ENCODE measurements at regions not wholly inside any gene's neighbourhood (a gene's known extent, or its start where the extent isn't known, plus 50 kb on each side); places are given as distances from the start of the nearest gene placed in this dataset.

DNA sequence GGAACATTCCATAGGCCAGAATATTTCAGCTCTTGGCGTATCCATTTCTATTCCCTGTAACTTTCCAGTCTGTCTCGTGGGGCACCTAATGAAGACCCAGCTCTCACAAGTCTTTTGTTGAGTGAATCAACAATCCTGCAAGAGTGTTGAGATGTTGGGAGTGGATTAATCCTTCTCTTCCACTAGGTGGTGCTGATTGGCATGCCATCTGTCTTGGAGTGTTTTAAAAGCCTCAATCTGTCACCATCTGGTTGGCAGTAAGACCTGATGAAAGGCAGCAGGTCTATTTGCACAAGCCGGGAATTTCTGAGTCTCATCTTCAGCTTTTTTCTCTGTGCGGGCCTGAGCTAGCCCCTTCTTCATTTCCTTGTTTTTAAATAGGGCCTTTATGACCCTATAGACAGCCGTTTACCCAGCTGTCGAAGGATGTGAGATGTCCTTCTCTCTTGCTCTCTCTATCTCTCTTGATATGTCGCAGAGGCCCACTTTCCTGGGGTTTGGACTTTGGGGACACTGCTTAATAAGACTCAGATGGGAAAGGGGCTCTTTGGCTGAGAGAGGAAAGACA is 180.5 kb downstream of the ZNF365 start:
- no peak for DNase-seq

DNA sequence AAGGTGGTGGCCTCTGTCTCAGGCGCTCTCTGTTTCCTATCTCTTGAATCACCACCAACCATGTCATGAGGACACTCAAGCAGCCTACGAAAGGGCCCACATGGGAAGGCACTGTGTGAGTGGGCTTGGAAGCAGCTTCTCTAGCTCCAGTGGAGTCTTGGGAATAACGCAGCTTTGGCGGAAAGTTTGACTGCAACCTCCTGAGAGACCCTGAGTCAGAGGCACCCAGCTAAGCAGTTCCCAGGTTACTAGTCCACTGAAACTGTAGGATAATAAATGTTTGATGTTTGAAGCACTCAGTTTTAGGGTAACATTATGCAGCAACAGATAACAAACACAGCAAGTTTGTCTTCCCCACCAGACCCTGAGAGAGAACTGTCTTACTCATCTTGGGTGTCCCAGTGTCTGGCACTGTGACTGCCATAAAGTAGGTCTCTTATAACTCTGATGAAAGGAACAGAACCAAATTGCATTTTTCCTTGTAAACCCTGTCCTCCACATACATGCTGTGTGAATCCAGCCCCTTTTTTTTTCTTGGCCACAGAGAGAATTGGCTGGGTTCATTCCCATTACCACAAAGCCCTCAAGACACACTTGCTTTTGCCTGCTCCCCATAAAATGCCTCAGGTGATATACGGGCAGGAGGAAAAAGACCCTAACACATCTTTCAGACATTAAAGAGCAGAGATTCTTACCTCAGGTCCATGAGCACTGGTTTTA is 185.5 kb downstream of the ZNF365 start:
- no peak for DNase-seq

DNA sequence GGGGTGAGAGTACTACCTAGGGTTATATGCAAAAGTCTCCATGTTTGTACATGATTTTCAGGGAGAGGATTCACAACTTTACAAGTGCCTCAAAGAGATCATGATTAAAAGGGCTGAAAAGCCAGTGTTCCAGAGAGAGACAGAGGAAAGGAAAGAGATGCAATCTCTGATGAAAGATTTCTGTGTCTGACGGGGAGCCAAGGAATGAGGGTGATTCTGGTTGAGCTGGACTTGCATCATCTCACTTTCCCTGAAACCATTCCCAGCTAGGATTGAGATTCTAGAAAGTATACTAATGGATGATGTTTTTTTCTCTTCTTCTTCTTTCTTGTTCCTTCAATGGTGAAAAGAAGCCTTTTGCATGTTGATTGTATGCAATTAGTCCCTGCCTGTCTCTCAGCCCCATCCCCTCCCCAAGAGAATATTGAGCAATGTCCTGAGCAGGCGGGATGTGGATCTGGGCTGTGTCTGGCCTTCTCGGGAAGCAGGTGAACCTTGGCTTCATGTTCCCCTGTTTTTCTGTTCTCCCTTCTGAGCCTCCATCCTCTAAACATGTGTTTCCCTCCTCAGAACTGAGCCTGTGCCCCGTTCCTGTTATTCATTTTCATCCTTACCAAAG is 186.1 kb downstream of the ZNF365 start:
- no peak for DNase-seq

DNA sequence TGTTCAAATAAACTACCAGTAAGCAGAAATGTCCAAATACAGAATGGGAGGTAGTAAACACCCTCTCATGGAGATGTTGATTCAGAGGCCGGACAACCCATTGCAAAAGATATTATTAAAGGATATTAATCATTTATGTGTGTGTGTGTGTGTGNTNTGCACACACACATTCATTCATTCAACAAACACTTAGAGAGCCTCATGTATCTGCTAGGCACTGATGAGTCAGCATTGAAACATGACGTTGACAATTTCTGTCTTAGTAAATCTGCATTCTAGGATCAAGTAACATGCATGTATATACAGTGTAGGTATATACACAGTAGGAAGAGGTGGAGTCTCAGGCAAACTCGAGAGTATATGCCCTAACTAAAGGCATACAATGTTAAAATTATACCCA is 187.0 kb downstream of the ZNF365 start:
- no peak for DNase-seq

DNA sequence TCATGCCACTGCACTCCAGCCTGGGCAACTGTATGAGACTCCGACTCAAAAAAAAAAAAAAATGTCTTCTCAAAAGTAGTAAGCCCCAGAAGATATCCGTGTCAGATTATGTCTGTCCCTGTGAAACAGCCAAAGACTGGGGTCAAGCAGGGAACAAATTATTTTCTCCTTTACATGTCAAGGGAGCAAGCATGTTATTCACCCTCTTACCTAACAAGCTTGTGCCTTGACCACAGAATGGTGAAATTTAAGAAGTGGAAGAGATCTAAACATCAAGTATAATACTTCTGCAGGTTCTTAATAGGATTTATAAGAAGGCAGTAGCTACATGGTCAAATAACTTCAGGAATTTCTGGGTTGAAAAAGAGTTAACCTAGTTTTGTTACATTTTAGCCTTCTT is 187.9 kb downstream of the ZNF365 start:
- no peak for DNase-seq

DNA sequence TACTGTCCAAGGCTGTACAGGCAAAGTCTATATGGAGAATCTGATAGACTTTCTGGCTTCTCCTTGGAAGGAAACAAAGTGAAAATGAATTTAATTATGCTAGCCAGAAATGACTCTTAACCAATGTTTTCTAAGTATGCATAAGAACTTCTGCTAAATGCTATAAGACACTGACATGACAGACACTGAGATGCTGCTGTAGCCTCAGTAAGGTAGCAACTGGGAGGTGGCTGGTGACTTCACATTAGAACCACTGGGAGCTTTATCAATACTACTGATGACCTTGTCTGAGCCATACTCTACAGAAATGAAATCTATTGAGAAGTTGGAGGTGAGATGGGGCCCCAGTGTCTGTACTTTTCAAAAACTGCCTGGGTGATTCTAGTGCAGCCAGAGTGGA is 188.6 kb downstream of the ZNF365 start:
- DNase-seq, result no peak

DNA sequence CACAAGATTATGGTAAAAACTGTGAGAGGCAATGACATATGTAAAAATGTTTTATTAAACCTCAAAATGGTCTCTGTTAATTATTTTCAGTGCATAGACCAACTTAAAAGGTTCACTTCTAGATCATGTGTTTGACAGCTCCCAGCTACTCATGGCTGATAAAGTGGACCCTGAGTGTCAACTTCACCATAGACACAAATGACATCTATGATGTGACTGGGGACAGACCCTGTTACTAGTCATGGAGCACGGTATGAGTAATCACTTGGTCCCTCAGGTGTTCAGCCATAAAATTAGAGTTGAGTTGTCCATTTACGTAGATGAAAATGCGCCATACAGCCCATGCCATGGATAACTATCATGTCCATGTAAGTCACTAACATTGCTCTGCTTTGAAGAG is 199.8 kb downstream of the ZNF365 start:
- no peak for DNase-seq

DNA sequence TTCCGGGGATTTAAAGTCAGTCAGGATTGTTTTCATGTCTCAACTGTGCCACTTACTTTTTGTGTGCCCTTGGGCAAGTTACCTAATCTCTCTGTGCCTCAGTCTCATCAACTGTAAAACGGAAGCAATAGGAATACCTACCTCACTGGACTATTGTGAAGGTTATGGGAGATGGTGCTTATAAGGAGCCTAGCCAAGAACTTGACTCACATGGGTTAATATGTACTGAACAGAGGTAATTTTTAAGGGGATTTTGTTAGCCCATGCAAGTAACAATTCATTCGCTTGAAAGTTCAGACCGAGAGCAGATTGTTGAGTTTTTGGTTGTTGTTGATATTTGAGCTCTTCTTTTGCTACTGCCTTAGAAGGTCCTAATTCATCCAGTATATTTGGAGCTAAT is 202.9 kb downstream of the ZNF365 start:
- DNase-seq, result no peak

DNA sequence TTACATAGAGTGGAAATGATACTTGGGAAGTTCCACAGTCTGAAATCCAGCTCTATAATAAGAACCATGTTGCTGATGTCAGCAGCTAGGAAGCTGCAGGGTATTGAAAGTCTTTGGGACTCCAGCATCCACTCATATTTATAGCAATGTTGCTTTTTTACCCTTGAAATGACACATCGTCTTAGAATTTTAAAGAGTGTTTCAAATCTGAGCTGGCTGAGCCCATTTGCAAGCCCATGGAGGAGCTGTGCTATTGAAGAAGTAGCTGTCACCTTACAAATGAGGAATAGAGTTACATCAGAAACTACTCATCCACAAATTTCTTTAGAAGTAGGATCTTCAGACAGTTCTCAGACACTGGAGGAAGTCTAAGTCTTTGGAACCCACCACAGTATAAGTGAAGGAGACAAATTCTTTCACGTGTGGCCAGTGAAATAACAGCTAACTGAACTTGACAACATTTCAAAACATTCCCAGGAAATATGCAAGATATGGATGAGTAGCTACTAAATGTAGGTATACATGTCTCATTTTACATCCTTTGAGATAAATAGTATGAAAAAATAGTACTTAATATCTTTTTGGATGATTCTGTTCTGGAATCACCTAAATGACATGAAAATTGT is 203.6 kb downstream of the ZNF365 start:
- no peak for DNase-seq

DNA sequence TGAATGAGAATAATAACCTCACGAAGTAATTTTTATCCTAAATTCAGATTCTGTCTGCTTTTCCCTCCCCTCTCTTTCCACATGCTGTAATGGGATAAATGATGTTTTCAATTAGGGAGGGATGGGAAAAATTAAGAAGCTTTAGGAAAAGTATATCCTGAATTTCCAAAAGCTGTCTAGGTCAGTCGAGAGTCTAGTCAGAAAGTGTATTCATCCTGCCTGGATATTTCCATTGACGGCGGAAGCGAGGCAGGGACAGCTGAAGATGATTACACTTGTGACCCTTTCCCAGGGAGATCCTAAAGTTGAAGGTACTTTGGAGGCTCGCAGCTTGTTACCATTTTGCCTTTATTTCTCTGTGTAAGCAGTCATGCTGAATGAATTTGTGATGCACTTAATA is 204.1 kb downstream of the ZNF365 start:
- DNase-seq, result no peak

DNA sequence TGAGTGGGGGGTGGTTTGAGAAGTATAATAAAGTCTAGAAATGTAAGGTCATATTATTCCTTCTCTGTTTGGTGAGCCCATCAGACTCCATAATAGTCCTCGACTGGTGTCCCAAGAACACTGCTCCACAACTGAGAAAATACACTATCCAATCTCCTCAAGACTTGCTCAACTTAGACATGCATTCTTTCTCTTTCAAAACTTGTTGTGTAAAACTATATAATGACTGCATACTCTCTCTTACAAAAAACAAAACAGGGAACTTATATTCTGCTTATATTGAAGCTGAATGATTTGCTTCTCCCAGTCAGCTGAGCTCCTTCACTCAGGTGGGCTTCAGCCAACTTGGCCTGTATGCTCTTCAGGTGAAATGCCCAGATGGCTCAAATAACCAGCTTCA is 204.7 kb downstream of the ZNF365 start:
- DNase-seq, result no peak

DNA sequence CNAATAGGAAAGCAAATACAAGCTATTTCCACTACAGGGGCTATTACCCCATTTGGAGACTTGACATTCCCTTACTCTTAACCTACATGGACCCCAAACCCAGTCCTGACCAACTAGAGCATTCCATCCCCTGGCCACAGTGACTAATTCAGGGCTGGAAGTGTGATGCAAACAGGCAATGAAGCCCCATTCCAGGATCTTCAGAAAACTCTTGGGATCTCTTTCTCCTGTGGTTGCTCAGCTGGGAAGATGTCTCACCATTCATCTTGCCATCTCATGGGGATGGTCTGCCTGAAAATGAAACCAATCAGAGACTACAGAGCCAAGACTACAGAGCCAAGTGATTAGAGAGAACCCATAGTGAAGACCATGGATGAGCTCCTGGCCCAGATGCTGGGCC is 206.2 kb downstream of the ZNF365 start:
- DNase-seq, result no peak

DNA sequence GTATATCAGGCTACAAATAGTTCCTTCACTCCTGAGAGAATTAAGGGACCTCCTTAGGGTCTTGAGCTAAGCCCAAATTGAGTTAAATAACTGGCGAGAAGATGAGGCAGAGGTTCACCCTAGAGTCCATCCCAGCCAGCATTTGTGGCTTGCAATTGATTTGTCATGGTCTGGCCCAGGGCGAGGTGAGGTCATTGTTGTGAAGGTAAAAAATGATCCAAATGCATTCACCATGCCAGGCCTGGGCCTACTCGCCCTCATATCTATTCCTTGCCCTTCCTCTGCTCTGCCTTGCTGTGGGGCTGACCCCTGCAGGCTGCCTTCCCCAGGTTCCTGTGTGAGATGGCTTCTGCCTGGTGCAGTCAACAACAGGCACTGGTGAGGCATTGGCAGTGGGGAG is 207.2 kb downstream of the ZNF365 start:
- no peak for DNase-seq

DNA sequence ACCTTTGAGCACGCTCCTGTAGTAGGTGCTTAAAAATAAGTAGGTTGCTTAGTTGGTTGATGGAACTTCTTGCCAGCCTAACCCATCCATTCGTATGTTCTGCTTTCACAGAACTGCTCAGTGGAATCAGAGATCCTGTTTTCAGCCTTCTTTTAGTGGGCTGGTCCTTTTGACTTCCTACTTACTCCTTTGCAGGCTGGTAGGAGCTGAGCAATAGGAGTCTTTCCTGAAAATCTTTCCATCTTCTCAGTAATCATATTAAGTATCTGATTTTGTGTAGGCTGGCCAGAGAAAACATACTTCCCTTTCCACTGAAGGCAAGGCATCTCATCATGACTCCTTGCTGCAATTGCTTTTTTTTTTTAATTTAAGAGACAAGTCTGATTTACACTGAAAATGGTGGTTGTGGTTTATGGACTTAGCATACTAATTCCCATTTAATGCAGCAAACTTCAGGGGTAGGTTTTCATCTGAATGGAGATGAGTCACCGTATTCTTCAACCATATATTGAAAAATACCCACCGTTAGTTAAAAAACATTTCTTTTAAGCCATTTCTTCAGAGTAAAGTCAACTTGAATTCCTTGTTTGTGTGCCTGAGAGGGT is 208.0 kb downstream of the ZNF365 start:
- no peak for DNase-seq

DNA sequence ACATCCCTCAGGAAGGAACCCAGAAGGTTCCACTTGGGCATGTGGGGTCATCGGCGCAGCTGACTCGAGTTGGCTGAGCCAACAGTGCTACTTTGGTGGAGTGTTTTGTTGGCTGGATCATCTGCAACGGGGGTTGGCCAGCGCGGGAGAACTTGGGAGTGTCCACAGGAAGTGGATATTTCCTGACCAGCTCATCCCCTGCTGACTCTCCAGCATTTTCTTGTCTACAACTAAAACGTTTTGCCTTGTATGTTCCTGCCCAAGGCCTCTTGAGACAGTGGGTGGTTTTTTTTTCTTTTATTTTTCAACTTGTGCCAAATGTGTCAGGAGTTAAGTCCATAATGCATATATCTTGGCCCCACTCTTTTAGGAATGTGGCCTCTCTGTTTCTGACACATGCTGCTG is 208.6 kb downstream of the ZNF365 start:
- DNase-seq, result no peak

DNA sequence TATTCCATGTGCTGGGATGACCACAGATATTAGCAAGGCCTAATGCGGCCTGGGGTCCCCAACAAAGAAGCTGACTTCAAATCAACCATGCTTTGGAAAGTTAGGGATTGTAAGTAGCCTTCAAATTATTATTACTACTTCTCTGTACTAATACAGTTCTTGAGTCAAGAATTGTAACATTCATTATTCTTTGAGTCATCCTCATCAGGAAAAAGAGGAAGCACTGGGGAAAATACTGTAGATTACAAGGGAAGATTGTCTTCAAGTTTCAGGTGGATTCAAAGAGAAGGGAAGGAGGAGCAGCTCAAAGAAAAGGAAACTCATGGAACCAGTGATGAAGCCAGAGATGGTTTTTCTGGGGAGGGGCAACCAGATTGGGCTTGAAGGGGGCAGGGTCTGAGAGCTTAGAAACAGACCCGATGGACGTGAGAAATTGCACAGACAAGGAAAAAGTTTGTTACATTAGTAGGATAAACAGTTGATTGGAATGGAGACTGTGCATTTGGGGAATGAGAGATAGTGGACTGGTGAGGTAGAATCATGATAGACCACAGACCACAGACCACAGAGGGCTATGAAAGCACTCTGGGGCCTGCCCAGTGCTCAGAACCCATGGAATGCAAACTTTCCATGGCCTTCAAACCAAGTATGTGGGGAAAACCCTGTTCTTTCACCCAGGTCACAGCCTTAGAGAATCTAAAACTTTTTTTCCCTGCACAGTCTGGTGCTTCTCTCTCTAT is 209.9 kb downstream of the ZNF365 start:
- DNase-seq, result no peak

DNA sequence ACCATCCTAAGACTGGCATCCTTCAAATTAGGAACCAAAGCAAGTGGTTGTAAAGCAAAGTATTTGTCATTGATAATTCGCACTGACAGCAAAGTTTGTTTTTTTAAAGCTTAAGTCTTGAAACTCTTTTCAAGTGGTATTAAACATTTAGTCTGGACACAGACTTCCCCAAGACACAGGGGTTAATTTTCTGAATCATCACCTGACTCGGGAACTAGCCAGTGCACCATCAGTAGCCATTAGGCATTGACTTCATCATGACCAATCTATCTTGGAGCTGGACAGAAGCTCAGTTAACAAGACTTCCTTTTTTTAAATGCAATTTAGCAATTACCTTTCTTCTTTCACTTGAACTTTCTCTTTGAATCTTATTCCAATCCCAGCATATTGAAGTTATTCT is 210.6 kb downstream of the ZNF365 start:
- DNase-seq, result no peak

DNA sequence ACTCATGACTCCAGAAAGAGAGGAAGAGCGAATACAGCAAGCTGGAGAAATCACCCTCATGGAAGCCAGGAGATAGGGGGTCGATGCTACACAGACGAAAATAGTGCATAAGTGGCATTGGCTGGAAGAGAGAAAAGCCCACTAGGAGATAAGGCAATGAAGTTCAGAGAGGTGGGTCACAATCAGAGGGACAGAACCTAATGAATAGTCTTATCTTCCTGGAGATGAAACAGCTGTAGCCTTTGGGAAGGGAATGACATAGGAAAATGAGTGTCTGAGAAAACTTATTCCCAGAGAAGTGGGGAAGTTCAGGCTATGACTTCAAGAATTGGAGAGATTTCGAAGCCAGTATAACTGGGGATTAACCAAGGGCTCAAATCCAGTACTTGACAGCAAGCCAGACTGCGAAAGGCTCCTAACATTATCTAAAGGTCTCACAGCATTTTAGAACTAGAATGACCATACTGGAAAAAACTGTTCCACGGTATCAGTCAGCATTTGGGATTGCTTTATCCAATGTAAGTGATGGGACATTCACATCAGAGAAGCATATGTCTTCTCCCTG is 211.1 kb downstream of the ZNF365 start:
- no peak for DNase-seq

DNA sequence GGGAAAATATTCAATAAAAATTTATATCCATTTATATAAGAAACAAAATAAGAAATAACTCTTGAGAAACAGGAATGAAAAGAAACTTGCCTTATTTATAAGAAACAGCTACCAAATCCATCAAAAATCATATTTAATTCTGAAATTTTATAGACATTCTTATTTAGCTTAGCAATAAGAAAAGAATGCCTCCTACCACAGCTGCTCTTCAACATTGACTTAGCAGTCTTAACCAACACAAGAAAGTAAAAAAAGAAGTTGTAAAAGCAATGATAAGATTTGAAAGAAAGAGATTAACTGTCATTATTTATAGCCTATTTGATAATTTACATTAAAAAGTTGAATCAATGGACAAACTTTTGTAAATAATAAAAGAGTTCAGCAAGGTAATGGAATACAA is 212.8 kb downstream of the ZNF365 start:
- no peak for DNase-seq

DNA sequence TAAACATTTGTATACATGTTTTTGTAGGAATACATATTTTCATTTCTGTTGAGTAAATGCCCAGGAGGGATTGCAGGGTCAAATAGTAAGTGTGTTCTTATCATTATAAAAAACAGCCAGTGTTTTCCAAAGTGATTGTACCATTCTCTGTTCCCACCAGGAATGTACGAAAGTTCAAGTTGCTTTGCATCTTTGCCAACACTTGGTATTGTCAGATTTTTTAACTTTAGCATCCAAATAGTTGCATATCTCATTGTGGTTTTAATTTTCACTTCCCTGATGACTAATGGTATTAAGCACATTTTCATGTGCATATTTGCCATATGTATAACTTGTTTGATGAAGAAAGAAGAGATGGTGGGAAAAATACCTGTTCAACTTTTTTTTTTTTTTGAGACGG is 213.9 kb downstream of the ZNF365 start:
- no peak for DNase-seq

DNA sequence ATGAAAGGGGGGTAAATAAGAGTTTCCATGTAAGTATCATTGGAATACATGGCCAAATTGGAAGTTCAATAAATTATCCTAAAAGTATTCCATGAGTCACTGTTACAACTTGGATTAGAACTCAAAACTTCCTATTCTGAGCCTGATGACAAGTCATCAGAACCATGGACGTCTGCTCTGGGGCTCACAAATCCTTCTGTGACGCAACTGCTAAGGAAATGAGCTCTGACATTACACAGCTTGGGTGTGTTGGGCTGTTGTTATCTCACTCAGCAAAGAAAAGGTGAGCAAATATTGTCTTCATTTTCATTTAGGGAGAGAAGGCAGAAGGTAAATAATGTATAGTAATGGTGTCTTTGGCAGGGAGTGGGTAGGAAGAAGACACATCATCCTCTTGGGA is 214.8 kb upstream of the ADO start:
- DNase-seq, result no peak

DNA sequence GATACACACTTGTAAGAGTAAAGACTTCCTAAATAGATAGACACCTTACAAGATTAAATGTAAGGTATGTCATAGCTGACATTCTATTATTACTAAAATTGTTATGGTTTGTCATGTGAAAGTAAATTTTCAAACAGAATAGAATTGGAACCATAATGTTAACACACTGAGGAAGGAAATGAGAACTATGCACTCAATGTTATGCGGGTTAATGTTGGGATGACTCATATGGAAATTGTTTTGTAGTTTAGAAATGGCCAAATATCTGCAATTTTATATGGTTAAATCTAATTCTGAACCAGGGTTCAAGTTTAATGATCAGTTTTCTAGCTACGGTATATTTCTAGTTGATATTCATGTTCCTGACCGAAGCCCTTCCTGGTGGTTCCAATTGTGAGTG is 214.2 kb upstream of the ADO start:
- DNase-seq, result no peak

DNA sequence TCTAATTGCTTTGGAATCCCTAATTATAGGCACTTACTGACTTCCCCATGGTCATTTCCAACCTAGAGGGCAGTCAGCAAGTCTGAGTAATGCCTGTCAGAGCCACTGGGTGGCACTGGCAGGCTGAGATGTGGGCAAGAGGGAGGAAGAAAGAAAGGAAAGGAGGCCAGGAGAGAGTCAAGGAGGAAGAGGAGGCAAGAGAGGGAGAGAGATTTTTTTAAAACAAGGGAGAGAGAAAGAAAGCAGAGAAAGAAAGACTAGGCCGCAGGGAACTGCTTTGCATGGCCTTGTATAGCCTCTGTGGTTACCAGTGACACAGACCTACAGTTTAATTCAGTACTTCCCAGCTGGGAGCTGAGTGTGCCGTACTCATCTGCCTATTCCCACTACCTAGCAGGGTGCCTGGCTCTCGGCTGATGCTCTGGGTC is 210.4 kb upstream of the ADO start:
- peak; percentile 5 for DNase-seq

Measured in GDM1 (cell line).